GM21619 (cell line): ENCODE measurements at regions not wholly inside any gene's neighbourhood (a gene's known extent, or its start where the extent isn't known, plus 50 kb on each side); places are given as distances from the start of the nearest gene placed in this dataset.
"Not testable (repeated sequence)": the region's sequence is repeated elsewhere in the genome, so short reads cannot be mapped to it uniquely, and the experiment has no call there.

Experiments
- ATAC-seq: cut with Tn5 transposase; IDR thresholded peaks from one replicate; pipeline ENCODE4 v1.9.1; 2021; ENCODE audit not compliant: unreplicated experiment

- no peak for ATAC-seq
These were observed 182.2 kb upstream of the TNC start for GRCh38 chr9:115300116-115300515.

GRCh38 chr9:115300874-115301273 lies 182.9 kb upstream of the TNC start:
- no peak for ATAC-seq

GRCh38 chr9:115301581-115301980 lies 183.6 kb upstream of the TNC start:
- no peak for ATAC-seq

- ATAC-seq, result no peak
These were observed 187.6 kb upstream of the TNC start for GRCh38 chr9:115305543-115305942.

GRCh38 chr9:115306865-115307264 lies 188.9 kb upstream of the TNC start:
- no peak for ATAC-seq

GRCh38 chr9:115313545-115313944 lies 195.6 kb upstream of the TNC start:
- no peak for ATAC-seq

- no peak for ATAC-seq
These were observed 208.5 kb upstream of the TNC start for GRCh38 chr9:115326461-115326860.

- ATAC-seq, result no peak
These were observed 209.6 kb upstream of the TNC start for GRCh38 chr9:115327436-115328122.

- no peak for ATAC-seq
These were observed 210.3 kb upstream of the TNC start for GRCh38 chr9:115328228-115328627.

- ATAC-seq, result no peak
These were observed 210.7 kb upstream of the TNC start for GRCh38 chr9:115328677-115329076.

GRCh38 chr9:115333277-115334070 lies 215.5 kb upstream of the TNC start:
- ATAC-seq, result no peak

- no peak for ATAC-seq
These were observed 217.5 kb upstream of the TNC start for GRCh38 chr9:115335439-115335838.

GRCh38 chr9:115340314-115340713 lies 222.4 kb upstream of the TNC start:
- ATAC-seq, result no peak

- no peak for ATAC-seq
These were observed 223.5 kb upstream of the TNC start for GRCh38 chr9:115341426-115341825.

- not testable (repeated sequence) for ATAC-seq
These were observed 229.8 kb upstream of the TNC start for GRCh38 chr9:115347776-115348175.

- ATAC-seq, result not testable (repeated sequence)
These were observed 231.0 kb upstream of the TNC start for GRCh38 chr9:115348936-115349335.

GRCh38 chr9:115349542-115349941 lies 231.6 kb upstream of the TNC start:
- no peak for ATAC-seq

- no peak for ATAC-seq
These were observed 232.6 kb upstream of the TNC start for GRCh38 chr9:115350548-115350947.

- ATAC-seq, result no peak
These were observed 235.7 kb upstream of the TNC start for GRCh38 chr9:115353681-115354080.

GRCh38 chr9:115357821-115358220 lies 239.9 kb upstream of the TNC start:
- ATAC-seq, result no peak

- ATAC-seq, result no peak
These were observed 241.2 kb upstream of the TNC start for GRCh38 chr9:115359017-115359780.

GRCh38 chr9:115360122-115360521 lies 242.2 kb upstream of the TNC start:
- no peak for ATAC-seq
